Stromal cell of bone marrow (primary cell): ENCODE measurements at regions not wholly inside any gene's neighbourhood (a gene's known extent, or its start where the extent isn't known, plus 50 kb on each side); places are given as distances from the start of the nearest gene placed in this dataset.

Source experiments
- DNase-seq: peaks from one replicate; pipeline ENCODE4 v3.0.0-alpha.2; 2012; ENCODE audit warnings: low read depth

DNA sequence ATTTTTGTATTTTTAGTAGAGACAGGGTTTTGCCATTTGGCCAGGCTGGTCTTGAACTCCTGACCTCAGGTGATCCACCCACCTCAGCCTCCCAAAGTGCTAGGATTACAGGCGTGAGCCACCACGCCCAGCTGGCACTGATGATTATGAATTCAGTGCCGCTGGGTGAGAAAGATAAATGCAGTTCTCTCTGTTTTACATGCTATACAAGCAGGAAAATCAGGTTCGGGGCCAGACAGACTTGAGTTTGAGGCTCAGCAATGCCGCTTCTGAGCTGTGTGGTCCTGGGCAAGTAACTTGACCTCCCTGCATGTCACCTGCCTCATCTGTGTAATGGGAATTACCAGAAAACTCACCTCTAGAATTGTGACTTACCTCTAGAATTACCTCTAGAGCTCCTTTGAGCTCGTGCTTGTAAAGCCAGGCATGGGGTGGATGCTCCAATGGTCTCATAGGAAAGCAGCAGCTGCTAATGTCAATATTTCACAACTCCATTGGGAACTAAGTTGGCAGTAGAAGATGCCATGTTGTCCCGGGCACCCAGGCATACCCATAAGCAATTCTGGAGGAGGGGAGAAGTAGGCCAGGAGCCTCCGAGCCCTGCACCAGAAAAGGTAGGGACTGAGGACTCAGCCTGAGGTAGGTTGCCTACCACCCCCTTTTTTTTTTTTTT, 119.8 kb upstream of the SLC25A33 start:
- DNase-seq: no peak

DNA sequence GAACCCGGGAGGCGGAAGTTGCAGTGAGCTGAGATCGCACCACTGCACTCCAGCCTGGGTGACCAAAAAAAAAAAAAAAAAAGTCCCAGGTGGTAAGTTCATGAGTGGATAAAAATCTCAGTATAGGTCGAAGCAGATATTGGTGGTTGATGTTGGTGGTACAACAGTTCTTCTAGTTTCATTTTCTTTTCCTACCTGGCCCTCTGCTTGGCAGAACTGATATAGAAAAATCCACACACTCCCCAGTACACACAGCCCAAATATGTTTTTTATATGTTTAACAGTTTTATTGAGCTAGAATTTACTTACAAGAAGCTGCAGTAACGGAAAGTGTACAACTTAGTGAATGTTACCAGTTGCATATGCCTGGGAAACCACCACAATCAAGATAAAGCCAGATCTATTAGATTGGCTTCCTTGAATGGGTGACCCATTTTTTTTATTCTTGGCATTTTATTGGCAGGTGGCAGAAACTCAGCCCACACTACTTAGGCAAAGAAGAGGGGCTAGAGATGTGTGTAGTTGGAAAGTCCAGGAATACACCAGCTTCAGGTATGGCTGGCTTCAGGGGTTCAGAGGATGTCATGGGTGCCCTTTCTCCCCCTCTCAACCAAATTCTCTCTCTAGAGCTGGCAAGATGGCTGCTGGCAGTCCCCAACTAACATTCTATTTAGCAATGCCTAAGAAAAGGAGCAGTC, 118.3 kb upstream of the SLC25A33 start:
- DNase-seq: no peak

GRCh38 chr1:9421533-9421873, 117.8 kb upstream of the SLC25A33 start:
- DNase-seq: no peak

DNA sequence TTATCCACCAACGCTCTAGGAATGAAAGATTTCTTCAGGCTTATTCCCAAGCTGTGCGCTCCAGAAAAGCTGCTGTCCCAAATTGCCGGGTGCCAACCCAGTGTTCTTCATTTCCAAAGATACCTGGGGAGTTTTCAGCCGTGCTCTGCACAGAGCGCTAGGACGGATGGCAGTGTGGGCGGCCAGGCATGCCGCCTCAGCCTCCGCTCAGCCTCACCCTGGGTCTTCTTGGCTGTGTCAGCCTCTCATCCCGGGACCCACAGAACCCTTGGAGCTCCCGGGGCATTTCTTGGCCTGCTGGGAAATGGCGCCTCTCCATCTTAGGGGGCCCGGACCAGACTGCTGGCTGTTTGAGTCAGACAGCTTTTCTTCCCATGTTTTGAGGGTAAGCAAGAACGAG, 116.9 kb upstream of the SLC25A33 start:
- DNase-seq: no peak

- DNase-seq: no peak
These were observed 116.3 kb upstream of the SLC25A33 start for GRCh38 chr1:9422911-9423505.

GRCh38 chr1:9424261-9424660, 115.0 kb upstream of the SLC25A33 start:
- DNase-seq: no peak

- DNase-seq: no peak
These were observed 113.4 kb upstream of the SLC25A33 start for GRCh38 chr1:9425859-9426258.

- no peak for DNase-seq
These were observed 113.0 kb upstream of the SLC25A33 start for GRCh38 chr1:9426291-9426711.

DNA sequence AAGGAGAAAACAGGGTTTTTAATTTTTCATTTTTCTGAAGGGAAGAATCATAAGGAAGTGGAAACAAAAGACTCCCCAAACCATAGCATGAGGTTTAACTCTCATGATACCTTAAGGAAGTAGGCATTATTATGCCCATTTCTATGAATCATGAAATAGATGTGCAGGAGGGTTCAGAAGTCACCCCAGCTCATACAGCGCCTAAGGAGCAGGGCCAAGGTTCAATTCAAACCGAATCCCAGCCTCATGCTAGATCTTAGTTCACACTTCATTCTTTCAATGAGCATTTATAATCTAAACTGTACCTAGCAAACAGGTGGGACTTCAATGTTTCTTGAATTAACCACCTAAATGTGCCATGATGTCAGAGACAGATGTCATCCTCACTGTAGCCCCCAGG, 111.9 kb upstream of the SLC25A33 start:
- DNase-seq: no peak

DNA sequence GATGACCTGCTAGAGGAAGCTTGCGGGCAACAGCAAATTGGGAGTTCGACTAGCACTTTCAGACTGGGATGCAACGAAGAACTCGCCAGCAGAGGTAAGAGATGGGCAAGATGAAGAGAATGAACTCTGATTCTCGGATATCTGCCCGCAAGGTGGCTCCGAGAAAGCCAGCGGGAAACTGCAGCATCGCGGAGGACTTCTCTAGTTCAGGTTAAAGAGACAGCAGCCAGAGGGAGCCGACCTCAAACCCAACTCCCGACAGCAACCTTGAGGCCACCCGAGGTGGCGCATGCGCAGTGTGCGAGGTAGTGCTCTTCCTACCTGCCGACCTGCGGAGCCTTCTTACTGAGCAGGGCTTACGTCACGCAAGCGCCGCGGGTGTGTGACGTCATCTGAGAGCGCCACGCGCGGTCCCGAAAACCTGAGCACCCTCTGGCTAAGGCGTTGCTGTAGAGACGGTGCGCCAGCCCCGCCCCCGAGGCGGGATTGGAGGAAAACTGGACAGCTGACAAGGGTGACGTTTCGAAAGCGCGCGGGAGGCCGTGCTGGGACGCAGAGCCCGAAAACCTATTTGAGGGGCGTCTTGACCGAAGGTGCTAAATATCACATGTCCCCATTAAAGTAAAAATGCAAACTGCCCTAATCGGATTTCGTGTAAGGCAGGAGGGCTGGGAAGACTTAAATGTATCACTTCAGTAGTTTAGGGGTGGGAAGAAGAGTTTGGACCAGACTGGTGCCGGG, 110.5 kb upstream of the SLC25A33 start:
- DNase-seq: peak; percentile 94

GRCh38 chr1:9429342-9429711, 109.9 kb upstream of the SLC25A33 start:
- no peak for DNase-seq

DNA sequence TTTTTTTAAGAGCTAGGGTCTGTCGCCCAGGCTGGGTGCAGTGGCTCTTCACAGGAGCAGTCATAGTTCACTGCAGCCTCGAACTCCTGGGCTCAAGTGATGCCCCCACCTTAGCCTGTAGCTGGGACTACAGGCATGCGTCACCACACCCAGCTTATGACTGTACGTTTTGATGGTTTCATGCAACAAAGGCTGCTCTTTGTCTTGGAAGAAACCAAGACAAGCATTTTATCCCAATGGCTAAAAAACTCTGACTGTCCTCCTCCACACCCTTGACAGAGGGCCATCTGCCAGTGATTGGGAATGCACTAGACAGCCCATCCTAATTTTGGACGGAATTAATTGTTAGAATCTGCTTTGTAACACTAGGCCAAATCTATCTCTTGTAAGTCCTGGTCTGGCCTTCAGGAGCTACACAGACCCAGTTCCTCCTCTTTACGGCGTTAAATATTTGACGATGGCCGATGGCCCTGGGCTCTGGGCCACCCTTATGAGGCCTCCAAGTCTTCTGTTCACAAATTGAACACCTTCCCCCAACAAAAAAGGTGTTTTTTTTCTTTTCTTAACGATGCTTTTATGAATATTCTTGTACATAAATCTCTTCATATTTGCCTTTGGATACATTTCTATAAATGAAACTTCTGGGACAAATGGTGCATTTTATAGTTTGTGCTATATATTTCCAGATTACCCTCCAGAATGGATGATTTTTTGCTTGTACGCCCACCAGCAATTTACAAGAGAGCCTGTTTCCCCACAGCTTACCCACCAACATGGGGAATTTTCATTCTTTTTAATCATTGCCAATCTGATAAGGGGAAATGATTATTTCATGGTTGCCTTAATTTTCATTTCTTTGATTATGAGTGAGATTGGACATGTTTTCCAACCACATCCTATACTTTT, 104.8 kb upstream of the SLC25A33 start:
- no peak for DNase-seq

GRCh38 chr1:9435153-9435636, 104.1 kb upstream of the SLC25A33 start:
- DNase-seq: no peak

GRCh38 chr1:9435854-9436640, 103.2 kb upstream of the SLC25A33 start:
- no peak for DNase-seq

GRCh38 chr1:9437961-9438430, 101.3 kb upstream of the SLC25A33 start:
- DNase-seq: peak; percentile 76

GRCh38 chr1:9438431-9439073, 100.7 kb upstream of the SLC25A33 start:
- DNase-seq: peak; percentile 88

DNA sequence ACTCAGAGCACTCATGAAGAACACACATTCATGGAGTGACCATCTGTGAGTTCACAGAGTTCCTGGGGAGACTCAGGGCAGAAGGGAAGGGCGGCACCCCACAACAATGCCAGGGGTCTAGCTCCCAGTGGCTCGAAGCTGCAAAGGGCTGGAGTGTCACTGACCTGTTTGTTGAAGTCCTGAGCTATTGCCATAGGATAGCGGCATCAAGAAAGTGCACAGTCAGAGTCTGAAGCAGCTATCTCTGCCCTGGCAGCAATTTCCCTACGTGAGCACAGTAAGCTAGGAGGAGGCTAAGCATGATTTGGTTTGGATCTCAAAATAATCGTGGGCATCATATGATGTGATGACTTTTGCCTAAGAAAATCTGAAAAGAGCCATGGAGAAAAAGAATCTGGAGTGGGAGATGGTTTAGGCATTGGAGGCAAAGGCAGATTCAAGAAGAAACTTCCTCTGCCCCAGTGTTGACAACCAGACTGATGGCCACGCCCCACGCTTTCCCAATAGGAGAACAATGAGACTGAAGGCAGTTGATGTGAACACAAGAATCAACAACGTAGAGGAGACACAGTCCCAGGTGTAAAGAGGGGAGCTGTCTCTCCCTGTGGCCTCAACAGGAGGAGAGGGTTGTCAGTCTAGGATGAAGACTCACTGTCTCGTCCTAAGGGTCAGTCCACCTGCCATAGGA, 100.0 kb upstream of the SLC25A33 start:
- DNase-seq: no peak

DNA sequence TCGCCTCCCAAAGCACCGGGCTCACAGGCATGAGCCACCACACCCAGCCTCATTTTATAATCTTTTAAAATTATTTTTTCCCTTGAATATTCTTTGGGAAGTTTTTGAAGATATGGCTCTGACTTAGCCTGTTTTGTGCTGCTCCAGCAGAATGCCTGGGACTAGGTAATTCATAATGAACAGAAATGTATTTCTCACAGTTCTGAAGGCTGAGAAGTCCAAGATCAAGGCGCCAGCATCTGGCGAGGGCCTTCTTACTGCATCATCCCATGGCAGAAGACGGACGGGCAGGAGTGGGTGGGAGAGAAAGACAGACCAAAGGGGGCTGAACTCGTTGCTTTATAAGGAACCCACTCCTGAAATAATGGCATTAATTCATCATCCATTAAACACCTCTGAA, 99.0 kb upstream of the SLC25A33 start:
- no peak for DNase-seq

DNA sequence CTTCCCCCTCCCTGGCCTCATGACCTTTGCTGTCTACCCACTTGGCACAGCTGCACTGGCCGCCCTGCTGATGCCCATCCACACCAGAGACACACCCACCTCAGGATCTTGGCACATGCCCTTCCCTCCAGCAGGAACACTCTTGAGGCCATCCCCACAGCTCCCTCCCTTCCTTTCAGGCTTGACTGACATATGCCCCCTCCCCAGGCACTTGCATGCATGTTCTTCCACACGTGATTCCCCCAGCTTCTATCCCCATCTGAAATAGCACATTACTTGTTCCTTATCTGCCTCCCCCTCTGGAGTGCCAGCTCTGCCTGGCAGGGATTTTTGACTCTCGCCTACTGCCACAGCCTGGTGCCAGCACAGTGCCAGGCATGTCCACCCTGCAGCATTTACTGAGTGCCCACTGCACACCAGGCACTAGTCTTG, 98.5 kb upstream of the SLC25A33 start:
- DNase-seq: no peak
